ENCODE measurements at regions not wholly inside any gene's neighbourhood (a gene's known extent, or its start where the extent isn't known, plus 50 kb on each side); places are given as distances from the start of the nearest gene placed in this dataset.

DNA sequence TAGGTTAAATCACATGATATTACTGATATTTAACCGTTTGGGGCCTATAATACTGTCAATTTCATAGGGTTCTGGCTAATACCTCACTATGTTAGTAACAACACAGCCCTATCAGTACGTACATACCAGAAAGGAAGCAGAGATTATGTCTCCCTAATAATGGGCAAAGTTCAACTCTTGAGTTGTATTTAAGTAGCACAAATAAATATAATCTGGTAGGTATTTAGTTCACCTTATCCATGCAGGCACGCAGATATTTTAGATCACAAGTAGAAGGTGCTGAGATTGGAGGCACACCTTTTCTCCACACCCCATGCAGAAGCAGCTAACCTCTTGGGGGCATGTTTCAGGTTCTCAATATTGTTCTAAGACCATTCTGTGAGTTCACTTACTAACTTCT is 118.9 kb downstream of the IRS1 start:
- Histone ChIP-seq H3K4me1 (no peaks in the 10 kb centered on the region), H3K4me3 (no peak overlapping the region), H3K27me3 (no peaks in the 10 kb centered on the region), H3K36me3 (no peaks in the 10 kb centered on the region), H3K27ac (replicated peaks in 1 of 4) (no peak overlapping the region), H3K9me3 (no peaks in the 10 kb centered on the region)
- intact Hi-C loops (cut with DNase I), result no loop called here
- no peak for DNase-seq (ENCODE audit: extremely low spot score)
- WGBS, result 91% methylated on average over 3 of the region's 3 CpGs
- TF ChIP-seq POLR2AphosphoS5 (IDR thresholded peaks at IDR 0.05), result no peak
- TF ChIP-seq EP300 (IDR thresholded peaks at IDR 0.05), result no peak
- TF ChIP-seq, protein P1, sequence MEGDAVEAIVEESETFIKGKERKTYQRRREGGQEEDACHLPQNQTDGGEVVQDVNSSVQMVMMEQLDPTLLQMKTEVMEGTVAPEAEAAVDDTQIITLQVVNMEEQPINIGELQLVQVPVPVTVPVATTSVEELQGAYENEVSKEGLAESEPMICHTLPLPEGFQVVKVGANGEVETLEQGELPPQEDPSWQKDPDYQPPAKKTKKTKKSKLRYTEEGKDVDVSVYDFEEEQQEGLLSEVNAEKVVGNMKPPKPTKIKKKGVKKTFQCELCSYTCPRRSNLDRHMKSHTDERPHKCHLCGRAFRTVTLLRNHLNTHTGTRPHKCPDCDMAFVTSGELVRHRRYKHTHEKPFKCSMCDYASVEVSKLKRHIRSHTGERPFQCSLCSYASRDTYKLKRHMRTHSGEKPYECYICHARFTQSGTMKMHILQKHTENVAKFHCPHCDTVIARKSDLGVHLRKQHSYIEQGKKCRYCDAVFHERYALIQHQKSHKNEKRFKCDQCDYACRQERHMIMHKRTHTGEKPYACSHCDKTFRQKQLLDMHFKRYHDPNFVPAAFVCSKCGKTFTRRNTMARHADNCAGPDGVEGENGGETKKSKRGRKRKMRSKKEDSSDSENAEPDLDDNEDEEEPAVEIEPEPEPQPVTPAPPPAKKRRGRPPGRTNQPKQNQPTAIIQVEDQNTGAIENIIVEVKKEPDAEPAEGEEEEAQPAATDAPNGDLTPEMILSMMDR (IDR thresholded peaks at IDR 0.05), result no peak
- TF ChIP-seq POLR2A (IDR thresholded peaks at IDR 0.05; ENCODE audit: low read depth), result no peak

DNA sequence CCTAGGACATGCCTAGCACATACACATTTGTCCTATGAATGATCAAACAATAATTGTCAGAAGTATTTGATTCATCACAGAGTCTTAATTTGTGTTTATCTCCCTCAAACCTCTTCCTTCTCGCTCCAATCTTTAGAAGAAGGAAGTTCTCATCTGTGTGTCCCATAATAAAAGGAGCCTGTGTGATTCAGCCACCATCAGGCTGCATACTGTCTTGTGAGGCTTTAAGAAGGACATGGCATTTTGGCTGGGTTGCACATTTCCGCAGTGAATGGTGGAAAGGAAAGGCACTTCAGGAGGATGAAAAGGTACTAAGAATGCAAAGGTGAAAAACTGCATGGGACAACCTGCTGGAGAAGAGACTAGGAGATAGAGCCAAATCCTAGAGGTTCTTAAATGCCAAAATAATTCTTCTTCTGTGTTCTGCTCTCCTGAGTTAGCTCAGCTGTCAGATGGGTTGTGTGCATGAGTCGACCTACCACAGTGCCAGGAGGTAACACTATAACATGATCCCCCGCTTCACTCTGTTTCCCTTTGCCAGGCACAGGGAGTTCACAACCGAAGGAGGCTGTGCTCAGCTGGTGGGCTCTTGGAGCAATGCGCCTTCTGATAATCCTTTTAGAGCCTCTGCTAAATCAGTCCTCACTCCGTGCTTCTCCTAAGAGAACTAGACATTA is 120.1 kb downstream of the IRS1 start:
- Histone ChIP-seq H3K4me1 (no peaks in the 10 kb centered on the region), H3K27ac (replicated peaks in 1 of 4) (no peak overlapping the region), H3K27me3 (no peaks in the 10 kb centered on the region), H3K9me3 (no peaks in the 10 kb centered on the region), H3K36me3 (no peaks in the 10 kb centered on the region), H3K4me3 (no peak overlapping the region)
- intact Hi-C loops (cut with DNase I), result no loop called here
- 80% methylated on average over 7 of the region's 7 CpGs for WGBS
- TF ChIP-seq POLR2AphosphoS5 (IDR thresholded peaks at IDR 0.05), result no peak
- TF ChIP-seq, protein P1 (IDR thresholded peaks at IDR 0.05), result no peak
- no peak for TF ChIP-seq POLR2A (IDR thresholded peaks at IDR 0.05; ENCODE audit: low read depth)
- no peak for TF ChIP-seq EP300 (IDR thresholded peaks at IDR 0.05)
- no peak for DNase-seq (ENCODE audit: extremely low spot score)

DNA sequence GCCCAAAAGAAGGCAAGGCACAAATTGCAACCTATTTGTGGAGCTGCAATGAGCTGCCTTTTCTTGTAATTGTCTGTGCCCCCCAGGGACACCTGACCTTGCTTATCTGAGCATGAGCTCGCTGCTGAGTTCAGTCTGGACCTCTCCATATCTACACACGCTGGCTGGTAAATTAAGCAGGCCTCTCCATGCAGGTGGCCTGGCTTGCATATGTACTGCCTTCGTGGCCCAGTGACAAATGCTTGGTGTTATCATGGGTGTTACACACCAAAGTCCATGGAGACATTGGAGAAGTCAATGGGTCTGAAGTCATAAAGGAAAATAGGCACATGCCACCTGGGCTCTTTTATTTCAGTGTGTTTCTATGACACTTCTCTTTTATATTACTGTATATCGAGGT is 121.2 kb downstream of the IRS1 start:
- intact Hi-C loops (cut with DNase I), result no loop called here
- no peaks in the 10 kb centered on the region for H3K36me3 ChIP-seq
- 95% methylated on average over 4 of the region's 4 CpGs for WGBS
- TF ChIP-seq POLR2A (IDR thresholded peaks at IDR 0.05; ENCODE audit: low read depth) (no peak), POLR2AphosphoS5 (IDR thresholded peaks at IDR 0.05) (no peak), EP300 (IDR thresholded peaks at IDR 0.05) (no peak)
- TF ChIP-seq, protein P1 (IDR thresholded peaks at IDR 0.05), result no peak
- no peak overlapping the region for H3K4me3 ChIP-seq
- H3K27ac ChIP-seq (replicated peaks in 1 of 4), result no peak overlapping the region
- H3K4me1 ChIP-seq, result peaks cover under 1 to 11% (median 9%) of the 10 kb centered on the region in 4 donors
- no peaks in the 10 kb centered on the region for H3K27me3 ChIP-seq
- no peaks in the 10 kb centered on the region for H3K9me3 ChIP-seq
- no peak for DNase-seq (ENCODE audit: extremely low spot score)

DNA sequence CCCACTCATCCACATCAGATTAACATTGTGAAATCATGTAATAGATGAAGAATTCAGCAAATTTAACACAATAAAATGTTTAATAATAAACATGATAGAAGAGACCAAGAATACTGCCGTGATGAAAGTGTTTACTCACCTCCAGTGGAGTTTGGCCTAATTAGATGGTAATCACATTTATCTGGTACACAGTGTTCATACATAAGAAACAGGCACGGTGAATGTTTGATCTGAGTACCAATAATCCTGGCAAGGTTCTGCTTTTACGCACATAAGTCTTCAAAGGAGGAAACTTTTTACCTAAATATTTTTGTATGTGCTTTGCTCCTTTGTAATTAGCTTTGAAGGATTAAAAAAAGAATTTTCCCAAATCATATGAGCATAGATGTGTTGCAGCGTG is 122.5 kb downstream of the IRS1 start:
- no peak overlapping the region for H3K4me3 ChIP-seq
- no peaks in the 10 kb centered on the region for H3K27me3 ChIP-seq
- WGBS, result 82% methylated on average over 4 of the region's 4 CpGs
- no peak for DNase-seq (ENCODE audit: extremely low spot score)
- no peaks in the 10 kb centered on the region for H3K36me3 ChIP-seq
- TF ChIP-seq EP300 (IDR thresholded peaks at IDR 0.05) (no peak), POLR2AphosphoS5 (IDR thresholded peaks at IDR 0.05) (no peak), POLR2A (IDR thresholded peaks at IDR 0.05; ENCODE audit: low read depth) (no peak)
- TF ChIP-seq, protein P1 (IDR thresholded peaks at IDR 0.05), result no peak
- intact Hi-C loops (cut with DNase I), result no loop called here
- H3K9me3 ChIP-seq, result no peaks in the 10 kb centered on the region
- no peak overlapping the region for H3K27ac ChIP-seq (replicated peaks in 1 of 4)
- H3K4me1 ChIP-seq, result peaks cover 4 to 14% (median 12%) of the 10 kb centered on the region in 4 donors

DNA sequence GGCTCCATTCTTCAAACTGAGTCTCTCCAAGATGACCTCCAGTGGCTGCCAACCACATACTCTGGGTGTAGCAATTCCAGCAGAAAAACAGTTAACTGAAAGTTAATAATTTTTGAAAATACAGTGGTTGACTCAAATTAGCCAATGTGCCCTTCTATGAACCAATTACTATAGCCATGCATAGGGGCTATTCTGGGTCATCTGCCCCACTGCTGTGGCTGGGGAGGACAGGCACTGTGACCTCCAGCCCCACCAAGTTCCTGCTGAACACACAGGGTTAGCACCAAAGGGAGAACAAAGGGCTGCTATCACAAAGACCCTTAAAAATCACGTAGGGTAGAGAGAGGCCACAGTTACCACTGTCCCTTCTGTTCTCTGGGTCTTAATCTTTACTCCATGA is 123.0 kb downstream of the IRS1 start:
- no peak overlapping the region for H3K4me3 ChIP-seq
- DNase-seq (ENCODE audit: extremely low spot score), result no peak
- 67% methylated on average over 1 of the region's 1 CpG for WGBS
- TF ChIP-seq POLR2A (IDR thresholded peaks at IDR 0.05; ENCODE audit: low read depth) (no peak), EP300 (IDR thresholded peaks at IDR 0.05) (no peak), POLR2AphosphoS5 (IDR thresholded peaks at IDR 0.05) (no peak)
- TF ChIP-seq, protein P1 (IDR thresholded peaks at IDR 0.05), result no peak
- no peaks in the 10 kb centered on the region for H3K27me3 ChIP-seq
- H3K36me3 ChIP-seq, result no peaks in the 10 kb centered on the region
- intact Hi-C loops (cut with DNase I), result no loop called here
- H3K4me1 ChIP-seq, result peaks cover 4 to 14% (median 12%) of the 10 kb centered on the region in 4 donors
- H3K9me3 ChIP-seq, result no peaks in the 10 kb centered on the region
- H3K27ac ChIP-seq (replicated peaks in 1 of 4), result no peak overlapping the region

Data from esophagus muscularis mucosa (tissue), 4 donors.